K562 (cell line): ENCODE measurements at regions not wholly inside any gene's neighbourhood (a gene's known extent, or its start where the extent isn't known, plus 50 kb on each side); places are given as distances from the start of the nearest gene placed in this dataset.

Experiments
- ASH1L ChIP-seq: fragments of 450-650 bp; IDR thresholded peaks from 2 replicates; pipeline ENCODE4 v1.6.1; 2018; ENCODE audit warnings: borderline replicate concordance, mild to moderate bottlenecking, low read depth; ENCODE audit not compliant: partially characterized antibody
- FOXP4 ChIP-seq: sonication (generic); formaldehyde crosslinking; IDR thresholded peaks from 2 replicates; pipeline ENCODE4 v1.8.0; 2022; ENCODE audit warnings: mild to moderate bottlenecking, missing genetic modification reagents, borderline replicate concordance
- HDAC2 ChIP-seq: fragments of 450-650 bp; IDR thresholded peaks from 2 replicates; pipeline ENCODE4 v1.6.1; 2016; ENCODE audit warnings: mild to moderate bottlenecking
- NBN ChIP-seq: fragments of 450-650 bp; IDR thresholded peaks from 2 replicates; pipeline ENCODE4 v1.6.1; 2016; ENCODE audit warnings: low read depth, mild to moderate bottlenecking
- NUFIP1 ChIP-seq: fragments of 450-650 bp; IDR thresholded peaks from 2 replicates; pipeline ENCODE4 v1.6.1; 2018; ENCODE audit not compliant: partially characterized antibody
- POLR2AphosphoS5 ChIP-seq: IDR thresholded peaks from 2 replicates; pipeline ENCODE4 v1.6.1; 2011; ENCODE audit warnings: mild to moderate bottlenecking, low read depth, low read length, moderate library complexity; ENCODE audit not compliant: control insufficient read depth, insufficient read depth
- RERE ChIP-seq: sonication (generic); formaldehyde crosslinking; IDR thresholded peaks from 2 replicates; pipeline ENCODE4 v1.8.0; 2023; ENCODE audit warnings: missing genetic modification reagents, mild to moderate bottlenecking, borderline replicate concordance
- RHOXF2B ChIP-seq: fragments of 250-450 bp; sonication (Bioruptor Pico); conservative IDR thresholded peaks from 2 replicates; pipeline ENCODE4 v1.5.1; 2021
- SIN3A ChIP-seq, 2 experiments: fragments of 150-350 bp in 1 of 2; IDR thresholded peaks; 2 replicates each; pipeline ENCODE4 v1.6.1; 2011 to 2016; ENCODE audit warnings: borderline replicate concordance in 2 of 2, low read depth in 2 of 2, low read length in 2 of 2, mild to moderate bottlenecking in 2 of 2, moderate library complexity in 2 of 2; ENCODE audit not compliant: control insufficient read depth in 1 of 2
- SNAPC5 ChIP-seq: fragments of 250-450 bp; sonication (Bioruptor Pico); IDR thresholded peaks from 2 replicates; pipeline ENCODE4 v1.8.0; 2021; ENCODE audit warnings: moderate library complexity, mild to moderate bottlenecking, inconsistent platforms
- STAT6 ChIP-seq: sonication (generic); formaldehyde crosslinking; IDR thresholded peaks from 2 replicates; pipeline ENCODE4 v1.8.1; 2023; ENCODE audit warnings: mild to moderate bottlenecking, missing genetic modification reagents
- TCF3 ChIP-seq: sonication (generic); formaldehyde crosslinking; IDR thresholded peaks from 2 replicates; pipeline ENCODE4 v1.4.0; 2020; ENCODE audit warnings: mild to moderate bottlenecking, missing genetic modification reagents
- ZNF184 ChIP-seq: sonication (generic); formaldehyde crosslinking; IDR thresholded peaks from 2 replicates; pipeline ENCODE4 v1.5.0; 2020; ENCODE audit warnings: missing genetic modification reagents
- ZNF444 ChIP-seq: fragments of 250-450 bp; sonication (Bioruptor Pico); IDR thresholded peaks from 2 replicates; pipeline ENCODE4 v1.4.0; 2020; ENCODE audit warnings: mild to moderate bottlenecking, moderate library complexity
- ZNF584 ChIP-seq: fragments of 200-800 bp; sonication (Bioruptor generic); IDR thresholded peaks from 2 replicates; pipeline ENCODE4 v1.6.1; 2016; ENCODE audit warnings: low read depth, mild to moderate bottlenecking, missing genetic modification characterization, missing compliant biosample characterization
- ZNF740 ChIP-seq, 3 experiments: fragments of 200-800 bp in 1 of 3; sonication (Bioruptor generic) in 1 of 3; sonication (generic) in 1 of 3; formaldehyde crosslinking in 1 of 3; IDR thresholded peaks; 2 replicates each; pipeline versions ENCODE4 v1.6.1 to v1.8.0; 2016 to 2022; ENCODE audit warnings: mild to moderate bottlenecking in 2 of 3, missing compliant biosample characterization in 2 of 3, missing genetic modification characterization in 2 of 3, missing genetic modification reagents in 1 of 3

- TF ChIP-seq TCF3 (no peak), ASH1L (no peak), NBN (no peak), ZNF740 (CRISPR knock-in tag; IDR thresholded peaks at IDR 0.05) (no peak), ZNF740 (tag; IDR thresholded peaks at IDR 0.05) (no peak), RHOXF2B (0 out of 2 replicates have a peak, but pooled peaks have one; percentile 65), RERE (CRISPR knock-in tag) (no peak), NUFIP1 (no peak), ZNF184 (no peak), POLR2AphosphoS5 (no peak), SIN3A (IDR thresholded peaks at IDR 0.05; ENCODE audit: borderline replicate concordance in 2 of 2, control insufficient read depth in 1 of 2, low read depth in 2 of 2, low read length in 2 of 2) (no peak), SNAPC5 (CRISPR knock-in tag) (no peak), FOXP4 (no peak), ZNF584 (CRISPR knock-in tag) (no peak), ZNF444 (no peak), STAT6 (CRISPR knock-in tag) (no peak), HDAC2 (peak; percentile 71)
These were observed 228.6 kb upstream of the JARID2 start (continued) for GRCh38 chr6:15017261-15017660.
